ENCODE measurements at regions not wholly inside any gene's neighbourhood (a gene's known extent, or its start where the extent isn't known, plus 50 kb on each side); places are given as distances from the start of the nearest gene placed in this dataset.

GRCh38 chr3:7934362-7934761, 567.3 kb upstream of the LMCD1 start:
- no peak for TF ChIP-seq POLR2A (IDR thresholded peaks at IDR 0.05; ENCODE audit: low read depth, low read length)
- TF ChIP-seq TAF1 (IDR thresholded peaks at IDR 0.05; ENCODE audit: borderline replicate concordance, low read depth, low read length) = no peak
- TF ChIP-seq POLR2AphosphoS5 (IDR thresholded peaks at IDR 0.05; ENCODE audit: low read depth, low read length) = no peak
